Activated CD4-positive, alpha-beta T cell treated with anti-CD3 and anti-CD28 coated beads, Interleukin-2, Interleukin-4, amounts not matched to agents 100 ng/mL and 50 ng/mL, durations not matched to agents 16 hours and 8 hours (primary cell): ENCODE measurements at regions not wholly inside any gene's neighbourhood (a gene's known extent, or its start where the extent isn't known, plus 50 kb on each side); places are given as distances from the start of the nearest gene placed in this dataset.

Source experiments
- DNase-seq: peaks from one replicate; pipeline ENCODE4 v3.0.0-alpha.2; 2020; ENCODE audit warnings: low spot score

- DNase-seq = no peak
These were observed 102.3 kb upstream of the F3 start for GRCh38 chr1:94643819-94644218.

DNA sequence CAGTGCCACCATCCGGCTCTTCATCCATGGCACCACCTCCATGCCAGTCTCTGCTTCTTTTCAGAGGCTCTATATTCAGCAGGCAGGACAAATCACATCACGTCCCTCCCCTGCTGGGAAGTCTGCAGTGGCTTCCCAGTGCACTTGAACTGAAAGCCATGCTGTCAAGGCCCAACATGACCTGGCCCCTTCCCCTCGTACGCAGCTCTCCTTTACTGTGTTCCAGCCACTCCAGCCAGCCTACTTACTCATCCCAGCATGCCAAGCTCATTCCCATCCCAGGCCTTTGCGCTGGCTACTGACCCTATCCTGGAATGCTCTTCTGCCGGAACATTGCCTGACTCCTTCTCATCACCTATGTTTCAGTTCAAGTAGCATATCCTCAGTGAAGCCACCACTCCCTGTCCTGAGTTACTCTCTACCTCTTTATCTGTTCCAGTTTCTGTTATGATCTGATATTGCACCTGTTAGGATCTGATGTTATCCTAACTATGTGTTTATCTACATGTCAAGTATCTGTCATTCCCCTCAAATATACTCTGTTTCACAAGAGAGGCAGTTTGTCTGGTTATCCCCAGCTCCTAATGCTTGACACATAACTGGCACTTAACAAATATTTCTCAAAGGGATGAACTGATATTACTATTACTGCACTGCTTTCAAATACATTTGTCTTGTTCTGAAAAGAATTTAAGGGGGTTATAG lies 101.2 kb upstream of the F3 start:
- DNase-seq = no peak

DNA sequence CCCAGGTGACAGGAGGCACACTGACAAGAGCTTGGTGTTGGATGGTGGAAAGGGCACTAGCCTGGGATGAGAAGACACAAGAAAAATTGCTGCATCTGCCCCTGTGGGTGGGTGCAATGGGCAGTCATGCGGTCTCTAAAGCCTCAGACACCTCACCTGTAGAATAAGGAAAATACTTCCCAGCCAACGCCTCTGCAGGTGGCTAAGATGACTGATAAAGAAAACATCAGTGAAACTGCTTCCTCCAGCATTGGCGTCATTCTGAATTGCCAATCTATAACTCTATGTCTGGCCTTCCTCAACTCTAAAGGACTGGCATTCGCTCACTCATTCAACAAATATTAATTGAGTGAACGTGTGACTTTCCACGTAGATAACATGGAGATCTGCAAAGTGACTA lies 100.4 kb upstream of the F3 start:
- DNase-seq = no peak

- no peak for DNase-seq
These were observed 98.6 kb upstream of the F3 start for GRCh38 chr1:94640125-94640524.

GRCh38 chr1:94637121-94637520 lies 95.6 kb upstream of the F3 start:
- no peak for DNase-seq

- no peak for DNase-seq
These were observed 95.1 kb upstream of the F3 start for GRCh38 chr1:94636624-94637023.

DNA sequence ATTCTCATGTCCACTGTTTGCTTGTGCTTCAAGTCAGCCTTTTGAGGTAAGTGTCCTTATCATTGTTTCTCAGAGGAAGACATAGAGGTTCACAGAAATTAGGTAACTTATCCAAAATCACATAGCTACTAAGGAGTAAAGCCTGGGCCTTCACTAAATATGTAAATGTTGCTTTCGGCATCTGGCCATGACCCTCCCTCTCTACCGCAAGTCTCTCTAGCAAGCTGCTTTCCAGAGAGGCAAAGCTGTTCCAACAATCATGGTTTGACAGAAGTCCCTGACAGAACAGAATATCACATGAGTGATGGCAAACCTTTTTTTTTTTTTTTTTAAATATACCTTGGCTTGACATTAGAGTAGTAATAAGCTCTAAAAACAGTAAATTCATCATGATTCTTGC lies 94.5 kb upstream of the F3 start:
- DNase-seq = no peak

GRCh38 chr1:94634977-94635416 lies 93.4 kb upstream of the F3 start:
- no peak for DNase-seq

GRCh38 chr1:94633051-94633450 lies 91.5 kb upstream of the F3 start:
- DNase-seq = no peak

DNA sequence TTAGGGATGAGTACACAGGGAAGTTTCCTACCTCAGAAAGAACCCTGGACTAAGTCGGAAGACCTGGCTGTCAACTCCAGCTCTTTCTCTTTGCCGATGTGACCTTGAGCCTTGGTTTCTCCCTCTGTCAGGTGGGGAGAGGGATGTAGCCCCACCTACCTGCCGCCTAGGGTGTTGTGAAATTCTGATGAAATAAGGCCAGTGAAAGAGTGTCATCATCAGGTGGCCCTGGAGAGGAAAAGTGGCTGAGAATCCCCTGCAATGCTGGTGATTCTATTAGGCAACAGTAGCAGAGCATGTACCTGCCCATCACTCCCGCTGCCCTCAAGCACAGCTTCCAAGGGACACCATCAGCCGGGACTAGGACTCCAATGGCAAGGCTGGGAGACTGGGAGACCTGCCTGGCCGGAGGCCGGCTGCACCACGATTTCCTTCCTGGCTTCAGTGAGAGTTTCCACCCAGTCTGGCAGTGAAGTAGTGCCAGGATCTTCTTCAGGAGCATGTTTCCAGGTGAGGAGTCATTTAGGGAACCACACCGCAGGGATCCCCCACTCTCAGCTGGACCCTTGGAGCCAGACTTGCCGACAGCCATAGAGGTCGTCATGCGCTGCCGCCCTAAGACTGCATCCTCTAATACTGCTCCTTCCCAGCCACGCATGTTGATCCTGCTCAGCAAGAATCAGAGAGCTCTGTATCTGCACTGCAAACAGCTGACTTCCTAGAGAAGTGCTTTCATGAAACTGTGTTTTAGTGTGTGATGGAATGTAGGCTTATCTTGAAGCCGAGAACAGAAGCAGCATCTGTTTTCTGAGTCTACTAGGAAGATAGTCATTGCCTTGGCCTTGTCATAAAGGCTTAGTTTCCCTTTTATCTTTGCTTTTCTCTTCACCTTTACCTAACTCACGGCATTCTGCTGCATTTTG lies 88.0 kb upstream of the F3 start:
- no peak for DNase-seq

GRCh38 chr1:94628499-94628843 lies 86.9 kb upstream of the F3 start:
- DNase-seq = no peak

DNA sequence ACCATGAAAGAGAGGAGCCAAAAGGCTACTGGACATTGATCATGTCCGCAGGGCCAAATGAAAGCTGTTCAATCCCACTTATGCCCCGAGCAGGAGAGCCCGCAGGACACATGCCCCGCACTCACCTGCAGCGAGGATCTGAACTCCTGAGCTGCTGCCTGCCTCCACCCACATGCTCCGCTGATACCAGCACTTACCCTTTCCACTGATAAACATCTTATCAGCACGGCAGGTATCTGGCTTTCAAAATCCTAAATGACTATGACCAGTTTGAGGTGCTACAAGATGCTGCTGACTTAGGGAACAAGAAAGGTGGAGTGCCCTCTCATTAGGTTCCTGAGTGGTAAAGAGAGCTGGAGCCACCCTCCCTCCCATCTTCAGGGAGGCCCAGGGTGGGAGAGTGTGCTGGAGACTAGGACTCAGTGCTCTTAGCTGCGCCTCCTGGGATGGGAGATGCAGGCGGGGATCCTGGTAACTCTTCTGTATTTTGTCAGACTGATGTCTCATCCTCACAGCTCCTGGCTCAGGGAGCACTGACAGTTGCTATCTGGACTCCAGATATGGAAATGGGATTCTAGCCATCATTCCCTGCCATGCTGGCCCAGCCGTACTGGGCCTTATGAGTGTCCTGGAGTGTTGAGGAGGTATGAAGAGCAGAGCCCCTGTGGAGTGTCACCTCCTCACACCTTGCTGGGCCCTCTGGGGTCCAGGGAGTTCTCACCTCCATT lies 86.4 kb upstream of the F3 start:
- DNase-seq = no peak

- DNase-seq = no peak
These were observed 82.6 kb upstream of the F3 start for GRCh38 chr1:94624203-94624602.

GRCh38 chr1:94623560-94624148 lies 82.1 kb upstream of the F3 start:
- no peak for DNase-seq

DNA sequence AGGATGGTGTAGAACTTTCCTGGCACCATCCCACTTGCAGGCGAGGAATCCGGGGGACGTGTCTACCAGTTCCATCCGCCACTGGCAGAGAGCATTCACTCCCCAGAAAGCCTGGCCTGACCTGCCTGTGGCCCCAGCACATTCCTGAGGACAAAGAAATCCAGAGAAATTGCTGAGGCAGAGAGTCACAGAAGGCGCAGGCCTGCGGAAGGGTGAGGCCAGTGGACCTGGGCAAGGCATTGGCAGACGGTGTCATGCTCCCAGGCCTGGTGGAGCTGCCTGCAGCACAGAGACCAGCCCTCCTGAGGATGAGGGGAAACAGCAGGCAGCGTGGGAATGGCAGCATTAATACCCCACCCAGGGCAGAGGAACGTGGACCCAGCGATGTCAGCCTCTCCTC lies 81.2 kb upstream of the F3 start:
- no peak for DNase-seq

- DNase-seq = no peak
These were observed 80.2 kb upstream of the F3 start for GRCh38 chr1:94621802-94622201.

- no peak for DNase-seq
These were observed 79.8 kb upstream of the F3 start for GRCh38 chr1:94621395-94621794.

GRCh38 chr1:94620345-94621031 lies 78.9 kb upstream of the F3 start:
- no peak for DNase-seq

- no peak for DNase-seq
These were observed 78.2 kb upstream of the F3 start for GRCh38 chr1:94619731-94620130.

DNA sequence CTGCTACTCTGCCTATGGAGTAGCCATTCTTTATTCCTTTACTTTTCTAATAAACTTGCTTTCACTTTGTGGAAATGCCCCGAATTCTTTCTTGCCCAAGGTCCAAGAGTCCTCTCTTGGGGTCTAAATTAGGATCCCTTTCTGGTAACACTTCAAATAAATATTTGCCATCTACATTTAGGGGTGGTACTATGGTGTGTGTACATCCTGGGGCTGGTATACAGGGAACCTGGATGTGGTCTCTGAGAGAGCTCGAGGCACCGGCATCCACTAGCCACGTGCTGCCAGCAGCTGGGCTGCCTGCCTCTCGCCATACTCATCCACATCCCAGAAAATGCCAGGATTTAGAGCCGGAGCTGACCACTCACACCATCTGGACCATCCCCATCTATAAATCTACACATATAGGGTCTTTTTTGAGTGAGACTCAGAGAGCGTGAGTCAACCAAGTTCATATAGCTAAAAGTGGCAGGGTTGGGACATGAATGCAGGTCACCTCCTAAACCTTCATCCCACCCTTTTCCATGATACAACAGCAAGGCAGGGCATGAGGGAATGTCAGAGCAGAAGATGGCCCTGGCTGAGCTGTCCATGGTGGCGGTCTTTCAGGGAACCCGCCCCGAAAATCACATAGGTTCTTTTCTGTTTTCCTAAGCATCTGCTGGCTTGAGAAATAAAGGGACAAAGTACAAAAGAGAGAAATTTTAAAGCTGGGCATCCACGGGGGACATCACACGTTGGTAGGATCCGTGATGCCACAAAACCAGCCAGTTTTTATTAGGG lies 76.6 kb upstream of the F3 start:
- no peak for DNase-seq
